ENCODE measurements at regions not wholly inside any gene's neighbourhood (a gene's known extent, or its start where the extent isn't known, plus 50 kb on each side); places are given as distances from the start of the nearest gene placed in this dataset.

DNA sequence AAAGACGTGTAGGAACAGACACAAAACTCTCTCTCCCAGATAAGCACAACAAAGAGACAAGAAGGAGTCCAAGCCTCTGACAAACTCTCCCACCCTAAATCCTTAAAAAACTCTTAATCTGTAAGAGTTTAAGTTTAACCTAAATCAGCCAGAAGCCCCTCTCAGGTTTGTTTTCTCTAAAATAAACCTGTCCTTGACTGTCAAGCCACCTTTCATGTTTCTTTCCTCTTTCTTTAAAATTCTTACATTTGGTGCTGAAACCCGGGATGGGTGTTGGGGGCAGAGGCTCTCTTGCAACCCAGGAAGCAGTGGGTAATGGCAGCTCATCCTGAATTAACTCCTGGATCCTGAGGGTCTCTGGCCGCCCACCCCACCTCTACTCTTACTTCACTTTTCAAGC, 107.8 kb upstream of the TENT5D start:
- no peak for DNase-seq (ENCODE audit: low read depth)

DNA sequence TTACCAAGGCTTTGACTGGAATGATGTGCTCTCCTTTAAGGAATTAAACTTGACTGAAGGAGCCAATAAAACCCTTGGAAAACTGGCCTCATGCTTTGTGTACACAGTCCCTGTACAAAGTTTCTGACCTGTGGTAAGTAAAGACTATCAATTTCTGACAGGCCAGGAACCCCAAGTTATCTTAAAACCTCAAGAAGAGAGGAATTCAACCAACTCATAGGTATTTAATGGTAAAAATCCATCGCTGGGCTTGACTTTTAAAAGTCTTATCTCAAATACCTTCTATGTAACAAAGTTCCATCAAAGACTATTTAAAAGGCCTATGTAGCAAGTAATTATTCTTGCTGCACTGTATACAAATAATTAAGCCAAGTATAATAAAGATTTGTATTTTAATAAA, 103.7 kb upstream of the TENT5D start:
- DNase-seq (ENCODE audit: low read depth): no peak

DNA sequence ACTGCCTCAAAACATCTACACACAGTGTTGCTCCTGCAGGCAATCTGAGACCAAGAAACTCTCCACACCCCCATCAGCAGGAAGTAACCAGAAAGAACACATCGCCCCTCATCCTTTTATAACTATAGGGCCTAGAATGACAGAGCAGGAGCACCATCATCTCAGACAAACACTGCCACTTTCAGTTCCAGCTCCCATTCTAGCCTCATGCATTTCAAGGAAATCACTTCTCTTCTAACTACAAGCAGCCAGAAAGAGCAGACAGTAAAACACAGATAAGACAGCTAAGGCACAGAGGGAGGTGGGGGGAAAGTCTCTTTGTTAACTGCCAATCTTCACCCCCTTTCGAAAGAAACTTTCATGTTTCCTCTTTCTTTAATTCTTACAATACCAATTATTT, 102.6 kb upstream of the TENT5D start:
- no peak for DNase-seq (ENCODE audit: low read depth)

DNA sequence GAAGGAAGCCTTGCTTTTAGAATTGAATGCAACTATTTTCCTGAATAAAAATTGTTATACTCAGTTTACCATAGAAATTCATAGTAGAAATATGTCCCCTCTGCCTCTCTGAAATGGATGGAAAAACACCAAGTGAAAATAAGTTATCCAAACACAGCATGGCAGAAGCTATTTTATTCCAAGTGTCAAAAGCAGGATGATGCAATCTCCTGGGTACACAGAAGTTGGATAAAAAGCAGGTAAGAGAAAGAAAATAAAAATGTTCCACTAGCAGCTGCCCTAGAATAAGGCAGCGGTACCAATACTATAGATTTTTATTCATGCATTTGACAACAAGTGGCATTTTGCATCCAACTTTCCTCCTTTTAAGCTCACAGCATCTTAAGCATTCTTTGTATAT, 89.0 kb upstream of the TENT5D start:
- DNase-seq (ENCODE audit: low read depth): no peak

DNA sequence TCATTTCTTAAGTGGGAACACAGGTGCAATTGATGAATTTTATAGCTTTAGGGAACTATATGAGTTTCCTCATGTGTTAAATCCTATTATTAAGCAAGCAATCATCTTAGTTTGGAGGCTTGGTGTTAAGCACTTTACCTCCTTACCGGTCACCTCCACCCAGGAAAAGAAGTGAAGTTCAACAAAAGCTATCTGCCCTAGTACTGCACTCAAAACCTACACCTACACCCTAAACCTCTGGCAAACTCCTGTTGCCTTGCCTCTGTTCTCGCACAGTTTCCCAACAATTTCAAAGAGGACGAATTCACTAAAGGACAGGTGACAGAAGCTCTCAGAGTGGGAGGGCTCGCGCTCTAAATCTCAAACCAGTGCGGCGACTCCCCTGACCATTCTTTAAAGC, 85.7 kb upstream of the TENT5D start:
- DNase-seq (ENCODE audit: low read depth): no peak

DNA sequence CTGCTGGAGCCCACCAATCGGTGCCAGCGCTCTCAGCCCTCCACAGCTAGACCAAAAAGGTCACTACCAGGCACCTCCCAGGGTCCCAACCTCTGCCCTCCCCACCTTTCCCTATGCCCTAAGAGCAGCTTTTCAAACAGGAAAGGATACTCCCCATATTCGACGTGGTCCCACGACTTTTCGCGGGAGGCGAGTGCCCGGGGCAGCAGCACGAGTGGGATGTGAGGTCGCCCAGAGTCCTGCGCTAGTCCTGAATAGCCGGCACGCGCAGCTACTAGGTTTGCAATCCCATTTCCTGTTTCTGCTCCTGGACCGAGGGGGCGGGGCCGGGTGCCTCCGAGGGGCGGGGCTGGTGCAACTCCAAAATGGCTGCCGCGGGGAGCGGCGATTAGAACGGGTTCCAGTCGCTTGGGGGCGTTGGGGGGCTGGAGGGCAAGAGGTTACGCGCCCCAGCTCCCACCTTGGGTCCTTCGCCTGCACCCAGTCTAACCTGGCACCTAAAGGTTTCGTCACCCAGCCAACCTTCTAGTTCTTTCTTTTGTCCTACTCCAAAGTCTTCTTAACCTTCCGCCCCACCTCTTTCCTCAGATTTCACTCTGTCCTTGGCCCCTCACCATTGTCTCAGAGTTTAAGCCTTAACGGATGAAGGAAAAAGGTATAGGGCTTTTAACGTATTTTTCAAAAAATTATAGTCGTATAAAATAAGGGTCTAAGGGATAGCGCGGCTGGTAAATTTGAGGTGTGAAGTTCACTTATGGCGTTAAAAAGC, 85.0 kb upstream of the TENT5D start:
- no peak for DNase-seq (ENCODE audit: low read depth)

DNA sequence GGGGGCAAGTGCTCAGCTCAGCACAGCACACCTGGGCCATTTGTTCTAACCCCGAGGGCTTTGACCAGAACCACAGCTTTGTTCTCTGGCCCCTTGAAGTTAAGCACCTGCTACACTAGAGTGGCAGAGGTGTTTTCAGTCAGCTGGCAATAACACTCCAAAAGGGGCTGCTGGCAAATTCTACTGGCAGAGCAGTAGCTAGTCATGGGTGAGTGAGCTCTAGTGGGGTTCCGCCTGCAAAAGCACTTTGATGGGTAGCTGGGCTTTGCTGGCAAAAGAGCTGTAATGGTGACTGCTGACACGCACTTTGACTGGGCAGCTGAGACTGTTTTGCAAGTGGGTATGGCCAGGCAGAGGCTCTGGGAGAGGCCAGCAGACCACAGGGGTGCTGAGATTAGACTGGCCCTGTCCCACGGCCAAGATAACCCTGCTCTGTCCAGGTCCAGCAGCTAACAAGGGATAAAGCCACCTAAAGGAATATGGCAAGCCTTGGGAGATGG, 65.2 kb upstream of the TENT5D start:
- no peak for DNase-seq (ENCODE audit: low read depth)

Data from EH (cell line).